Adrenal gland (tissue), 9 donors: ENCODE measurements at regions not wholly inside any gene's neighbourhood (a gene's known extent, or its start where the extent isn't known, plus 50 kb on each side); places are given as distances from the start of the nearest gene placed in this dataset.

Source experiments
- DNase-seq, 7 donors: peaks; one replicate each; pipeline ENCODE4 v3.0.0-alpha.2; 2019 to 2020
- H3K27ac ChIP-seq, 5 donors: fragments of 200-600 bp; sonication (generic) in 4 of 5; 1 replicate in 3 of 5; 2 replicates in 2 of 5; pipeline versions ENCODE4 v1.5.1 to v1.8.0; 2016 to 2020; ENCODE audit warnings: mild to moderate bottlenecking in 1 of 5
- H3K27me3 ChIP-seq: fragments of 200-600 bp; 2 replicates; pipeline ENCODE4 v1.8.0; 2021
- H3K36me3 ChIP-seq, 2 donors: fragments of 200-600 bp; replicated peaks in 1 of 2; 1 replicate in 1 of 2; 2 replicates in 1 of 2; pipeline versions ENCODE4 v1.5.1 to v1.8.0; 2018 to 2022
- H3K4me1 ChIP-seq, 2 donors: fragments of 200-600 bp; replicated peaks in 1 of 2; 1 replicate in 1 of 2; 2 replicates in 1 of 2; pipeline versions ENCODE4 v1.5.1 to v1.8.0; 2018 to 2021
- H3K4me3 ChIP-seq, 4 donors: fragments of 200-600 bp; sonication (generic) in 3 of 4; one replicate each; pipeline ENCODE4 v1.5.1; 2016 to 2018
- H3K9me3 ChIP-seq, 3 donors: fragments of 200-600 bp; sonication (generic) in 1 of 3; replicated peaks in 1 of 3; 1 replicate in 2 of 3; 2 replicates in 1 of 3; pipeline versions ENCODE4 v1.5.1 to v1.8.0; 2016 to 2021
- CTCF ChIP-seq, 6 experiments: fragments of 450-650 bp in 4 of 6; fragments of 200-600 bp in 2 of 6; sonication (generic) in 1 of 6; IDR thresholded peaks; 1 replicate in 5 of 6; 2 replicates in 1 of 6; pipeline versions ENCODE4 v1.5.1 to v1.8.0; 2016 to 2021; ENCODE audit warnings: antibody characterized with exemption in 6 of 6, mild to moderate bottlenecking in 2 of 6, moderate library complexity in 1 of 6
- POLR2A ChIP-seq, 2 donors: fragments of 450-650 bp; IDR thresholded peaks; one replicate each; pipeline ENCODE4 v1.6.1; 2017; ENCODE audit warnings: antibody characterized with exemption in 2 of 2, mild to moderate bottlenecking in 2 of 2, moderate library complexity in 1 of 2
- WGBS, 4 donors: extraction: QIAGEN DNeasy Blood & Tissue Kit in 2 of 4; methylation state at CpG; one replicate each; pipeline versions ENCODE4 v1.1.5 to v1.1.7; 2013 to 2017; 5-methylcytosine and 5-hydroxymethylcytosine counted together
- intact Hi-C, 2 donors: fragments of 100-400 bp; cut with DNase I; formaldehyde crosslinking; loops; one replicate each; pipeline versions ENCODE4 v1.14.1 to v1.15.0; 2022 to 2023
- donor health status: healthy with polysubstance abuse.
- donor health status: Bipolar disorder and iron deficiency.
- donor health status: DM: yes; HTN: yes; CAD: no.
- donor health status: DM: no; HTN: no; CAD: no.
- donor health status: DM: no; HTN: no; CAD: no.

GRCh38 chr17:77027271-77027889, 113.4 kb upstream of the SEC14L1 start:
- intact Hi-C loops = no loop called here
- WGBS, 4 donors = 65 to 80% (median 69%) methylated on average over 3 of the region's 3 CpGs
- TF ChIP-seq CTCF (IDR thresholded peaks at IDR 0.05) (no peak), POLR2A (IDR thresholded peaks at IDR 0.05) (no peak)

GRCh38 chr17:77028900-77029299, 111.9 kb upstream of the SEC14L1 start:
- H3K4me3 ChIP-seq = no peak overlapping the region
- no peak overlapping the region for H3K27ac ChIP-seq
- H3K9me3 ChIP-seq = no peaks in the 10 kb centered on the region
- H3K27me3 ChIP-seq = no peaks in the 10 kb centered on the region
- WGBS, 4 donors = 85 to 94% (median 90%) methylated on average over 8 of the region's 8 CpGs
- intact Hi-C loops = no loop called here
- no peak for TF ChIP-seq CTCF (IDR thresholded peaks at IDR 0.05)
- TF ChIP-seq POLR2A (IDR thresholded peaks at IDR 0.05) = no peak
- H3K36me3 ChIP-seq = no peaks in the 10 kb centered on the region
- no peaks in the 10 kb centered on the region for H3K4me1 ChIP-seq
- no peak for DNase-seq

More at GRCh38 chr17:77027271-77027889, 113.4 kb upstream of the SEC14L1 start:
- Histone ChIP-seq H3K9me3 (no peaks in the 10 kb centered on the region), H3K27ac (no peak overlapping the region), H3K4me1 (no peaks in the 10 kb centered on the region), H3K27me3 (no peaks in the 10 kb centered on the region), H3K36me3 (no peaks in the 10 kb centered on the region), H3K4me3 (no peak overlapping the region)
- DNase-seq = no peak

- TF ChIP-seq POLR2A (IDR thresholded peaks at IDR 0.05) (no peak), CTCF (IDR thresholded peaks at IDR 0.05) (no peak)
- no peaks in the 10 kb centered on the region for H3K36me3 ChIP-seq
- intact Hi-C loops = no loop called here
- H3K9me3 ChIP-seq = no peaks in the 10 kb centered on the region
- H3K27me3 ChIP-seq = peaks cover 13% of the 10 kb centered on the region
- no peak overlapping the region for H3K27ac ChIP-seq
- WGBS, 4 donors = 59 to 91% (median 89%) methylated on average over 4 of the region's 4 CpGs
- no peaks in the 10 kb centered on the region for H3K4me1 ChIP-seq
- DNase-seq = no peak
- H3K4me3 ChIP-seq = no peak overlapping the region
Observed at GRCh38 chr17:77032929-77033328, 107.8 kb upstream of the SEC14L1 start.

- 63 to 73% (median 72%) methylated on average over 13 of the region's 13 CpGs for WGBS, 4 donors
- intact Hi-C loops = no loop called here
- TF ChIP-seq CTCF (IDR thresholded peaks at IDR 0.05) (no peak), POLR2A (IDR thresholded peaks at IDR 0.05) (no peak)
- H3K36me3 ChIP-seq = no peaks in the 10 kb centered on the region
- H3K4me1 ChIP-seq = no peaks in the 10 kb centered on the region
- H3K27me3 ChIP-seq = peaks cover 16% of the 10 kb centered on the region
- no peak overlapping the region for H3K4me3 ChIP-seq
- no peak for DNase-seq
- H3K9me3 ChIP-seq = no peaks in the 10 kb centered on the region
- no peak overlapping the region for H3K27ac ChIP-seq
Observed at GRCh38 chr17:77033892-77034404, 106.8 kb upstream of the SEC14L1 start.
